Kidney (tissue), 13 donors: ENCODE measurements at regions not wholly inside any gene's neighbourhood (a gene's known extent, or its start where the extent isn't known, plus 50 kb on each side); places are given as distances from the start of the nearest gene placed in this dataset.

Experiments
- DNase-seq, 5 donors: peaks; one replicate each; pipeline ENCODE4 v3.0.0-alpha.2; 2013 to 2020
- FAIRE-seq: peaks from 2 replicates; lab custom pipeline; 2012; peaks lifted over from hg19 to GRCh38; lab: Jason Lieb, UNC
- H3K27ac ChIP-seq, 2 donors: one replicate each; pipeline ENCODE4 v1.7.0; 2013; ENCODE audit warnings: low read depth in 2 of 2, low read length in 2 of 2, inconsistent platforms in 1 of 2
- H3K27me3 ChIP-seq: one replicate; pipeline ENCODE4 v1.7.1; 2013; ENCODE audit warnings: low read length, inconsistent platforms; ENCODE audit not compliant: control insufficient read depth, insufficient read depth
- H3K36me3 ChIP-seq, 3 donors: one replicate each; pipeline versions ENCODE4 v1.7.0 to v1.7.1; 2013; ENCODE audit warnings: low read length in 3 of 3, control low read depth in 1 of 3, inconsistent platforms in 1 of 3; ENCODE audit not compliant: insufficient read depth in 3 of 3, control insufficient read depth in 2 of 3
- H3K4me1 ChIP-seq, 3 donors: one replicate each; pipeline versions ENCODE4 v1.7.0 to v1.7.1; 2013; ENCODE audit warnings: low read length in 3 of 3, inconsistent platforms in 1 of 3, low read depth in 1 of 3; ENCODE audit not compliant: control insufficient read depth in 2 of 3, insufficient read depth in 2 of 3
- H3K4me3 ChIP-seq, 3 donors: one replicate each; pipeline versions ENCODE4 v1.7.0 to v1.8.1; 2013; ENCODE audit warnings: low read length in 3 of 3, control low read depth in 1 of 3, inconsistent platforms in 1 of 3
- H3K9ac ChIP-seq, 3 donors: one replicate each; pipeline versions ENCODE4 v1.7.0 to v1.7.1; 2013; ENCODE audit warnings: low read length in 3 of 3, control low read depth in 1 of 3, inconsistent platforms in 1 of 3
- H3K9me3 ChIP-seq, 3 donors: one replicate each; pipeline versions ENCODE4 v1.7.0 to v1.7.1; 2013; ENCODE audit warnings: low read length in 3 of 3, control low read depth in 1 of 3, inconsistent platforms in 1 of 3; ENCODE audit not compliant: control insufficient read depth in 2 of 3, insufficient read depth in 1 of 3
- CTCF ChIP-seq: IDR thresholded peaks from 3 replicates; pipeline ENCODE4 v1.5.1; 2012; ENCODE audit warnings: mild to moderate bottlenecking, moderate library complexity, borderline replicate concordance; ENCODE audit not compliant: insufficient read depth; ENCODE audit errors: extremely low read depth
- intact Hi-C: fragments of 100-400 bp; cut with DNase I; formaldehyde crosslinking; loops from one replicate; pipeline ENCODE4 v1.11.1; 2022
- donor health status: control.
- donor health status: control.
- donor health status: control.
- donor health status: control.
- donor health status: control.
- donor health status: DM: yes; HTN: yes; CAD: no.
- donor health status: Normal renal cell carcinoma (clear cell type).

GRCh38 chr3:28856796-28857195 lies 424.1 kb upstream of the RBMS3 start:
- no peak for TF ChIP-seq CTCF
- H3K4me1 ChIP-seq, result no peaks in the 10 kb centered on the region
- H3K27me3 ChIP-seq, result no peaks in the 10 kb centered on the region
- H3K9me3 ChIP-seq, result no peaks in the 10 kb centered on the region
- no peak overlapping the region for H3K27ac ChIP-seq
- no peak overlapping the region for H3K9ac ChIP-seq
- DNase-seq (no peak), FAIRE-seq (no peak)
- no peaks in the 10 kb centered on the region for H3K36me3 ChIP-seq
- intact Hi-C loops, result no loop called here
- H3K4me3 ChIP-seq, result no peak overlapping the region

GRCh38 chr3:28859897-28860296 lies 421.0 kb upstream of the RBMS3 start:
- FAIRE-seq, result no peak
- intact Hi-C loops, result no loop called here
- Histone ChIP-seq H3K4me1 (no peaks in the 10 kb centered on the region), H3K9ac (no peak overlapping the region), H3K9me3 (no peaks in the 10 kb centered on the region), H3K4me3 (no peak overlapping the region), H3K27me3 (no peaks in the 10 kb centered on the region), H3K27ac (no peak overlapping the region), H3K36me3 (no peaks in the 10 kb centered on the region)
- TF ChIP-seq CTCF, result no peak
- no peak for DNase-seq

GRCh38 chr3:28860307-28860706 lies 420.6 kb upstream of the RBMS3 start:
- no peaks in the 10 kb centered on the region for H3K4me1 ChIP-seq
- no peak overlapping the region for H3K27ac ChIP-seq
- intact Hi-C loops, result no loop called here
- no peaks in the 10 kb centered on the region for H3K9me3 ChIP-seq
- H3K36me3 ChIP-seq, result no peaks in the 10 kb centered on the region
- no peak for FAIRE-seq
- no peak for TF ChIP-seq CTCF
- no peak for DNase-seq
- H3K4me3 ChIP-seq, result no peak overlapping the region
- H3K27me3 ChIP-seq, result no peaks in the 10 kb centered on the region
- no peak overlapping the region for H3K9ac ChIP-seq

GRCh38 chr3:28863186-28863585 lies 417.7 kb upstream of the RBMS3 start:
- intact Hi-C loops, result no loop called here
- Histone ChIP-seq H3K27me3 (no peaks in the 10 kb centered on the region), H3K36me3 (no peaks in the 10 kb centered on the region), H3K9me3 (no peaks in the 10 kb centered on the region), H3K27ac (no peak overlapping the region), H3K9ac (no peak overlapping the region), H3K4me1 (no peaks in the 10 kb centered on the region), H3K4me3 (no peak overlapping the region)
- FAIRE-seq (no peak), DNase-seq (no peak)
- TF ChIP-seq CTCF, result no peak
